ENCODE measurements at regions not wholly inside any gene's neighbourhood (a gene's known extent, or its start where the extent isn't known, plus 50 kb on each side); places are given as distances from the start of the nearest gene placed in this dataset.

GRCh38 chr18:34576622-34577021 lies 133.5 kb upstream of the DTNA start:
- Mint-ChIP-seq H3K9me3 (ENCODE audit: low read depth, unreplicated experiment) (peaks cover 8% of the 10 kb centered on the region), H3K36me3 (ENCODE audit: insufficient read depth, unreplicated experiment) (no peaks in the 10 kb centered on the region), H3K4me3 (ENCODE audit: low read depth, unreplicated experiment) (no peak overlapping the region), H3K27me3 (ENCODE audit: unreplicated experiment) (no peaks in the 10 kb centered on the region), H3K27ac (ENCODE audit: unreplicated experiment) (no peak overlapping the region), H3K4me1 (ENCODE audit: low read depth, unreplicated experiment) (no peaks in the 10 kb centered on the region)
- no peak for TF ChIP-seq CTCF (IDR thresholded peaks at IDR 0.05; ENCODE audit: unreplicated experiment)
- intact Hi-C loops (cut with micrococcal nuclease; ENCODE audit: unreplicated experiment): no loop called here
- CTCF ChIA-PET: no interaction called here
- DNase-seq: no peak
- no TSS peak for BruUV-seq (replicated peaks)

GRCh38 chr18:34583895-34584294 lies 126.2 kb upstream of the DTNA start:
- Mint-ChIP-seq H3K9me3 (ENCODE audit: low read depth, unreplicated experiment) (peaks cover 5% of the 10 kb centered on the region), H3K4me1 (ENCODE audit: low read depth, unreplicated experiment) (no peaks in the 10 kb centered on the region), H3K36me3 (ENCODE audit: insufficient read depth, unreplicated experiment) (no peaks in the 10 kb centered on the region), H3K27ac (ENCODE audit: unreplicated experiment) (no peak overlapping the region), H3K4me3 (ENCODE audit: low read depth, unreplicated experiment) (no peak overlapping the region), H3K27me3 (ENCODE audit: unreplicated experiment) (no peaks in the 10 kb centered on the region)
- no peak for TF ChIP-seq CTCF (IDR thresholded peaks at IDR 0.05; ENCODE audit: unreplicated experiment)
- no TSS peak for BruUV-seq (replicated peaks)
- CTCF ChIA-PET: no interaction called here
- intact Hi-C loops (cut with micrococcal nuclease; ENCODE audit: unreplicated experiment): no loop called here
- DNase-seq: no peak

- BruUV-seq (replicated peaks): no TSS peak
- Mint-ChIP-seq H3K4me3 (ENCODE audit: low read depth, unreplicated experiment) (no peak overlapping the region), H3K36me3 (ENCODE audit: insufficient read depth, unreplicated experiment) (no peaks in the 10 kb centered on the region), H3K9me3 (ENCODE audit: low read depth, unreplicated experiment) (no peaks in the 10 kb centered on the region), H3K27me3 (ENCODE audit: unreplicated experiment) (no peaks in the 10 kb centered on the region), H3K4me1 (ENCODE audit: low read depth, unreplicated experiment) (no peaks in the 10 kb centered on the region), H3K27ac (ENCODE audit: unreplicated experiment) (no peak overlapping the region)
- intact Hi-C loops (cut with micrococcal nuclease; ENCODE audit: unreplicated experiment): no loop called here
- CTCF ChIA-PET: no interaction called here
- DNase-seq: no peak
- TF ChIP-seq CTCF (IDR thresholded peaks at IDR 0.05; ENCODE audit: unreplicated experiment): no peak
These were observed 119.6 kb upstream of the DTNA start for GRCh38 chr18:34590503-34590902.

GRCh38 chr18:34591920-34592444 lies 118.1 kb upstream of the DTNA start:
- no peak for DNase-seq
- Mint-ChIP-seq H3K4me1 (ENCODE audit: low read depth, unreplicated experiment) (no peaks in the 10 kb centered on the region), H3K4me3 (ENCODE audit: low read depth, unreplicated experiment) (no peak overlapping the region), H3K27me3 (ENCODE audit: unreplicated experiment) (no peaks in the 10 kb centered on the region), H3K27ac (ENCODE audit: unreplicated experiment) (no peak overlapping the region), H3K9me3 (ENCODE audit: low read depth, unreplicated experiment) (no peaks in the 10 kb centered on the region), H3K36me3 (ENCODE audit: insufficient read depth, unreplicated experiment) (no peaks in the 10 kb centered on the region)
- no TSS peak for BruUV-seq (replicated peaks)
- CTCF ChIA-PET: interaction anchor here (0.6 kb wide), 1 partner anchor 337 kb away, joined by 3 read pairs; no protein-coding TSS in a partner anchor
- TF ChIP-seq CTCF (IDR thresholded peaks at IDR 0.05; ENCODE audit: unreplicated experiment): no peak
- intact Hi-C loops (cut with micrococcal nuclease; ENCODE audit: unreplicated experiment): no loop called here
